Neural cell (in vitro differentiated cells): ENCODE measurements at regions not wholly inside any gene's neighbourhood (a gene's known extent, or its start where the extent isn't known, plus 50 kb on each side); places are given as distances from the start of the nearest gene placed in this dataset.

Experiments used
- EP300 ChIP-seq: fragments of 450-650 bp; conservative IDR thresholded peaks from 2 replicates; pipeline ENCODE4 v1.6.1; 2014; ENCODE audit warnings: antibody characterized with exemption, mild to moderate bottlenecking, moderate library complexity; ENCODE audit not compliant: poor library complexity, severe bottlenecking
- EZH2 ChIP-seq: fragments of 200-600, 300-800 bp; shearing (Covaris generic), sonication (generic); IDR thresholded peaks from 2 replicates; pipeline ENCODE4 v1.6.1; 2014; ENCODE audit warnings: antibody characterized with exemption, low read length, borderline replicate concordance, mild to moderate bottlenecking; ENCODE audit not compliant: insufficient read depth, poor library complexity, severe bottlenecking
- MXI1 ChIP-seq: fragments of 450-650 bp; conservative IDR thresholded peaks from 2 replicates; pipeline ENCODE4 v1.6.1; 2014; ENCODE audit warnings: antibody characterized with exemption, mild to moderate bottlenecking; ENCODE audit not compliant: poor library complexity, severe bottlenecking
- POLR2AphosphoS5 ChIP-seq: IDR thresholded peaks from 2 replicates; pipeline ENCODE4 v1.6.1; 2012
- RAD21 ChIP-seq: fragments of 450-650 bp; conservative IDR thresholded peaks from 2 replicates; pipeline ENCODE4 v1.6.1; 2014; ENCODE audit warnings: antibody characterized with exemption, mild to moderate bottlenecking, moderate library complexity
- SMC3 ChIP-seq: fragments of 450-650 bp; conservative IDR thresholded peaks from 2 replicates; pipeline ENCODE4 v1.6.1; 2014; ENCODE audit warnings: antibody characterized with exemption, mild to moderate bottlenecking, moderate library complexity; ENCODE audit not compliant: poor library complexity
- TAF1 ChIP-seq: IDR thresholded peaks from 2 replicates; pipeline ENCODE4 v1.6.1; 2012; ENCODE audit warnings: low read depth
- TF ChIP-seq, protein P1 (sequence below): fragments of 450-650 bp; IDR thresholded peaks from 2 replicates; pipeline ENCODE4 v1.5.1; 2014; ENCODE audit warnings: antibody characterized with exemption, mild to moderate bottlenecking, moderate library complexity; ENCODE audit not compliant: poor library complexity, severe bottlenecking
- TF ChIP-seq, protein P2 (sequence below): IDR thresholded peaks from 2 replicates; pipeline ENCODE4 v1.6.1; 2012; ENCODE audit warnings: borderline replicate concordance

- TF ChIP-seq TAF1: no peak
- TF ChIP-seq, protein P1, sequence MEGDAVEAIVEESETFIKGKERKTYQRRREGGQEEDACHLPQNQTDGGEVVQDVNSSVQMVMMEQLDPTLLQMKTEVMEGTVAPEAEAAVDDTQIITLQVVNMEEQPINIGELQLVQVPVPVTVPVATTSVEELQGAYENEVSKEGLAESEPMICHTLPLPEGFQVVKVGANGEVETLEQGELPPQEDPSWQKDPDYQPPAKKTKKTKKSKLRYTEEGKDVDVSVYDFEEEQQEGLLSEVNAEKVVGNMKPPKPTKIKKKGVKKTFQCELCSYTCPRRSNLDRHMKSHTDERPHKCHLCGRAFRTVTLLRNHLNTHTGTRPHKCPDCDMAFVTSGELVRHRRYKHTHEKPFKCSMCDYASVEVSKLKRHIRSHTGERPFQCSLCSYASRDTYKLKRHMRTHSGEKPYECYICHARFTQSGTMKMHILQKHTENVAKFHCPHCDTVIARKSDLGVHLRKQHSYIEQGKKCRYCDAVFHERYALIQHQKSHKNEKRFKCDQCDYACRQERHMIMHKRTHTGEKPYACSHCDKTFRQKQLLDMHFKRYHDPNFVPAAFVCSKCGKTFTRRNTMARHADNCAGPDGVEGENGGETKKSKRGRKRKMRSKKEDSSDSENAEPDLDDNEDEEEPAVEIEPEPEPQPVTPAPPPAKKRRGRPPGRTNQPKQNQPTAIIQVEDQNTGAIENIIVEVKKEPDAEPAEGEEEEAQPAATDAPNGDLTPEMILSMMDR: peak; percentile 38
- TF ChIP-seq EZH2: no peak
- TF ChIP-seq RAD21: peak; percentile 52
- no peak for TF ChIP-seq POLR2AphosphoS5
- no peak for TF ChIP-seq MXI1
- no peak for TF ChIP-seq EP300
- TF ChIP-seq, protein P2, sequence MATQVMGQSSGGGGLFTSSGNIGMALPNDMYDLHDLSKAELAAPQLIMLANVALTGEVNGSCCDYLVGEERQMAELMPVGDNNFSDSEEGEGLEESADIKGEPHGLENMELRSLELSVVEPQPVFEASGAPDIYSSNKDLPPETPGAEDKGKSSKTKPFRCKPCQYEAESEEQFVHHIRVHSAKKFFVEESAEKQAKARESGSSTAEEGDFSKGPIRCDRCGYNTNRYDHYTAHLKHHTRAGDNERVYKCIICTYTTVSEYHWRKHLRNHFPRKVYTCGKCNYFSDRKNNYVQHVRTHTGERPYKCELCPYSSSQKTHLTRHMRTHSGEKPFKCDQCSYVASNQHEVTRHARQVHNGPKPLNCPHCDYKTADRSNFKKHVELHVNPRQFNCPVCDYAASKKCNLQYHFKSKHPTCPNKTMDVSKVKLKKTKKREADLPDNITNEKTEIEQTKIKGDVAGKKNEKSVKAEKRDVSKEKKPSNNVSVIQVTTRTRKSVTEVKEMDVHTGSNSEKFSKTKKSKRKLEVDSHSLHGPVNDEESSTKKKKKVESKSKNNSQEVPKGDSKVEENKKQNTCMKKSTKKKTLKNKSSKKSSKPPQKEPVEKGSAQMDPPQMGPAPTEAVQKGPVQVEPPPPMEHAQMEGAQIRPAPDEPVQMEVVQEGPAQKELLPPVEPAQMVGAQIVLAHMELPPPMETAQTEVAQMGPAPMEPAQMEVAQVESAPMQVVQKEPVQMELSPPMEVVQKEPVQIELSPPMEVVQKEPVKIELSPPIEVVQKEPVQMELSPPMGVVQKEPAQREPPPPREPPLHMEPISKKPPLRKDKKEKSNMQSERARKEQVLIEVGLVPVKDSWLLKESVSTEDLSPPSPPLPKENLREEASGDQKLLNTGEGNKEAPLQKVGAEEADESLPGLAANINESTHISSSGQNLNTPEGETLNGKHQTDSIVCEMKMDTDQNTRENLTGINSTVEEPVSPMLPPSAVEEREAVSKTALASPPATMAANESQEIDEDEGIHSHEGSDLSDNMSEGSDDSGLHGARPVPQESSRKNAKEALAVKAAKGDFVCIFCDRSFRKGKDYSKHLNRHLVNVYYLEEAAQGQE: no peak
- TF ChIP-seq SMC3: no peak
Observed at GRCh38 chr3:19030522-19030839, 117.8 kb upstream of the KCNH8 start.
